OCI-LY7 (cell line): ENCODE measurements at regions not wholly inside any gene's neighbourhood (a gene's known extent, or its start where the extent isn't known, plus 50 kb on each side); places are given as distances from the start of the nearest gene placed in this dataset.
"Not testable (repeated sequence)": the region's sequence is repeated elsewhere in the genome, so short reads cannot be mapped to it uniquely, and the experiment has no call there.

Experiments used
- BruUV-seq: library from RNA; stranded (reverse); fragments of 400-500 nt; replicated peaks from 2 replicates; lab custom pipeline; 2021; lab: Mats Ljungman, UMichigan
- CTCF ChIA-PET: fragments of 300-600 bp; sonication (Branson Sonifier 250); formaldehyde crosslinking; loops from one replicate; lab custom pipeline; 2022; ENCODE audit warnings: antibody characterized with exemption; ENCODE audit not compliant: unreplicated experiment; lab: Charles Lee
- POLR2A ChIA-PET: fragments of 300-600 bp; sonication (Branson Sonifier 250); formaldehyde crosslinking; loops from one replicate; lab custom pipeline; 2022; ENCODE audit warnings: antibody characterized with exemption; lab: Charles Lee
- DNase-seq: peaks from one replicate; pipeline ENCODE4 v3.0.0-alpha.2; 2015; ENCODE audit warnings: low spot score
- H2AFZ ChIP-seq: fragments of 200-600 bp; sonication (generic), shearing (Covaris generic); 2 replicates; pipeline ENCODE4 v1.6.1; 2014; ENCODE audit warnings: mild to moderate bottlenecking, antibody characterized with exemption, low read length, moderate library complexity
- H3K27ac ChIP-seq: fragments of 200-600 bp; sonication (generic); 2 replicates; pipeline ENCODE4 v1.5.1; 2014; ENCODE audit warnings: mixed run types, low read depth, mild to moderate bottlenecking, moderate library complexity, low read length, inconsistent platforms; ENCODE audit not compliant: poor library complexity, severe bottlenecking
- H3K36me3 ChIP-seq: fragments of 200-600 bp; sonication (generic); 2 replicates; pipeline ENCODE4 v1.6.1; 2014; ENCODE audit warnings: mild to moderate bottlenecking, antibody characterized with exemption, low read length, moderate library complexity, mixed read lengths; ENCODE audit not compliant: insufficient read depth
- H3K4me1 ChIP-seq: fragments of 200-600 bp; sonication (generic); 2 replicates; pipeline ENCODE4 v1.5.1; 2014; ENCODE audit warnings: mild to moderate bottlenecking, low read length; ENCODE audit not compliant: insufficient read depth, poor library complexity, severe bottlenecking
- H3K4me2 ChIP-seq: fragments of 200-600 bp; sonication (generic); 2 replicates; pipeline ENCODE4 v1.6.1; 2014; ENCODE audit warnings: mild to moderate bottlenecking, low read length
- H3K4me3 ChIP-seq: fragments of 200-600 bp; sonication (generic); 2 replicates; pipeline ENCODE4 v1.5.1; 2014; ENCODE audit warnings: mild to moderate bottlenecking, low read depth, low read length; ENCODE audit not compliant: poor library complexity, severe bottlenecking
- H3K79me2 ChIP-seq: fragments of 200-600 bp; sonication (generic); 2 replicates; pipeline ENCODE4 v1.6.1; 2016; ENCODE audit warnings: low read depth, mild to moderate bottlenecking, low read length, moderate library complexity, mixed read lengths; ENCODE audit not compliant: insufficient read depth
- H3K9me2 ChIP-seq: fragments of 200-600 bp; sonication (generic); 2 replicates; pipeline ENCODE4 v1.6.1; 2016; ENCODE audit warnings: mild to moderate bottlenecking, low read length, mixed read lengths; ENCODE audit not compliant: insufficient read depth
- H3K9me3 ChIP-seq: fragments of 200-600 bp; sonication (generic); 2 replicates; pipeline ENCODE4 v1.6.1; 2014; ENCODE audit warnings: mild to moderate bottlenecking, mixed run types, low read length, mixed read lengths
- H4K20me1 ChIP-seq: fragments of 200-600 bp; sonication (generic); 2 replicates; pipeline ENCODE4 v1.6.1; 2014; ENCODE audit warnings: mild to moderate bottlenecking, antibody characterized with exemption, low read length, moderate library complexity, mixed read lengths; ENCODE audit not compliant: insufficient read depth
- CTCF ChIP-seq: fragments of 200-600 bp; sonication (generic); conservative IDR thresholded peaks from 2 replicates; pipeline ENCODE4 v1.5.1; 2014; ENCODE audit warnings: mild to moderate bottlenecking, antibody characterized with exemption, low read length, moderate library complexity, mixed read lengths
- EZH2phosphoT487 ChIP-seq: fragments of 200-600 bp; sonication (generic); IDR thresholded peaks from 2 replicates; pipeline ENCODE4 v1.6.1; 2018; ENCODE audit warnings: low read depth, borderline replicate concordance, mild to moderate bottlenecking, mixed run types, antibody characterized with exemption, low read length, moderate library complexity, mixed read lengths
- intact Hi-C: fragments of 100-400 bp; cut with micrococcal nuclease; formaldehyde crosslinking; loops from one replicate; pipeline ENCODE4 v1.10.0; 2022; ENCODE audit not compliant: unreplicated experiment

- POLR2A ChIA-PET = interaction anchor here (0.6 kb wide), 1 partner anchor 296 kb away, joined by 5 read pairs; no protein-coding TSS in a partner anchor
- H4K20me1 ChIP-seq, intact Hi-C loops, CTCF ChIA-PET, H3K9me3 ChIP-seq, H3K4me3 ChIP-seq, H3K4me1 ChIP-seq, H3K4me2 ChIP-seq, H3K27ac ChIP-seq, H3K36me3 ChIP-seq, H3K9me2 ChIP-seq, H3K79me2 ChIP-seq, BruUV-seq, DNase-seq, H2AFZ ChIP-seq: not testable (repeated sequence)
Observed at GRCh38 chr10:29363930-29364329, 75.1 kb downstream of the LYZL1 start.

- H3K36me3 ChIP-seq, H3K4me2 ChIP-seq, DNase-seq, H3K9me3 ChIP-seq, BruUV-seq, CTCF ChIA-PET, H2AFZ ChIP-seq, intact Hi-C loops, H3K4me3 ChIP-seq, H3K9me2 ChIP-seq, H3K4me1 ChIP-seq, H4K20me1 ChIP-seq, H3K27ac ChIP-seq, H3K79me2 ChIP-seq: not testable (repeated sequence)
- POLR2A ChIA-PET = interaction anchor here (0.6 kb wide), 1 partner anchor 244 kb away, joined by 4 read pairs; no protein-coding TSS in a partner anchor
Observed at GRCh38 chr10:29366206-29366605, 77.3 kb downstream of the LYZL1 start.

DNA sequence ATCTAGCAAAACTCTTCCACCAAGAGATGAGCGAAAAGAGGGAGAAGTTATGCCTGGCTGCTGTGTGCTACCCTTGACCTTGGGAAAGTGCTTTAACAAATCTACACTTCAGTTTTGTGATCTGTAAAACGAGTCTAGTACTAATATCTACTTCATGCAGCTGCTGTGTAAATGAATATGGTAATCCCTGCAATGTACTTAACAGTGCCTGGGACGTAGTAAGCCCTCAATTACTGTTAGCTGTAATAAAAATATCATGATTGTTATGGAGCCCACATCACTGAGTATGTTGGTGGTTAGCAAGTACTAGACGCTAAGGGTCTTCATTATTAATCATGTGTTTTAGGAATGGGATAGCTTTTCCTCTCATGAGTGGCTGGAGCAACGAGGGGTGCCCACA is 80.5 kb downstream of the LYZL1 start:
- Histone ChIP-seq H3K36me3 (no peaks in the 10 kb centered on the region), H3K4me1 (no peaks in the 10 kb centered on the region), H3K9me3 (no peaks in the 10 kb centered on the region), H3K4me2 (no peak overlapping the region), H4K20me1 (no peaks in the 10 kb centered on the region), H3K9me2 (no peaks in the 10 kb centered on the region), H3K27ac (no peak overlapping the region), H3K4me3 (no peak overlapping the region), H3K79me2 (no peaks in the 10 kb centered on the region), H2AFZ (no peak overlapping the region)
- DNase-seq = no peak
- ChIA-PET POLR2A (no interaction called here), CTCF (no interaction called here)
- intact Hi-C loops = no loop called here
- no TSS peak for BruUV-seq
- TF ChIP-seq CTCF (no peak), EZH2phosphoT487 (no peak)
